ENCODE measurements at regions not wholly inside any gene's neighbourhood (a gene's known extent, or its start where the extent isn't known, plus 50 kb on each side); places are given as distances from the start of the nearest gene placed in this dataset.

DNA sequence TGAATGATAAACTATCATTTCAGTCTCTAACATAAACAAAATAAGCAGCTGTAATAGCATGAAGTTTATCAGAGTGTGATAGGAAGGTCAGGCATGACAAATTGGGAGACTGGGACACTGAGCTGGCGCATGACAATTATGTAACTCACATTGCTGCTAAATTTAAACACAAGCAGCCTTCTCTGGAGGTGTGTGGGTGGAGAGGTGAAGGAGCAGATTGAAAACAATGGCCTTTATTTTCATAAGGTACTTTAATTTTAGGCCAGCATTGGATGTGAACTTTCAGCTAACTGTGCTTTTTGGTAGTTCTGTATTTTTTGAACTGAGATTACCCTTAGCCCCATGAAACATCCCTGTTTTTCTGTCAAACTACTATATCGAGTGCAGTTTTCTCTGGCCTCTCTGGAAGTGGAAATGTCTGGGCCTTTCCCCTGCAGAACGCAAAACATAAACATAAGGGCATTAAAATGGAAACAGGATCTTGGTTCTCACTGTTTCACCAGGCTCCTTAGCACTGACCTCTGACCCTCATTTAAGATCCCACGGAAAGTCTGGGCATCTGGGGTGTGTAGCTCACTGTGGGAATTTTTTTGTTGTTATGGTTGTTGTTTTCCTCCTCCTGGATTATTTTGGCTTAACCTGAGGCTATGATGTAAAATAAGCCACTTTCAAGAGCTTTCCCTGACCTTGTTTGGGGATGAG lies 160.1 kb upstream of the DPH6 start:
- no peak for TF ChIP-seq ZNF572 (CRISPR knock-in tag; IDR thresholded peaks at IDR 0.05)
- TF ChIP-seq ZFP37 (CRISPR knock-in tag; IDR thresholded peaks at IDR 0.05; ENCODE audit: borderline replicate concordance), result no peak

Measured in HepG2 (cell line).